H9 (cell line): ENCODE measurements at regions not wholly inside any gene's neighbourhood (a gene's known extent, or its start where the extent isn't known, plus 50 kb on each side); places are given as distances from the start of the nearest gene placed in this dataset.
A peak's percentile ranks its signal among the peaks of the same experiment; 100 is the strongest.

ENCODE experiments used
- DNase-seq: peaks from one replicate; pipeline ENCODE4 v3.0.0-alpha.2; 2017
- H2AFZ ChIP-seq: one replicate; pipeline ENCODE4 v1.6.1; 2013; ENCODE audit warnings: mild to moderate bottlenecking, low read length, control low read depth, moderate library complexity
- H2AK5ac ChIP-seq: 2 replicates; pipeline ENCODE4 v1.6.1; 2013; ENCODE audit warnings: low read length, control low read depth, mixed read lengths; ENCODE audit not compliant: insufficient read length
- H2BK120ac ChIP-seq: one replicate; pipeline ENCODE4 v1.6.1; 2013; ENCODE audit warnings: low read depth, mild to moderate bottlenecking, low read length, control low read depth, inconsistent platforms; ENCODE audit not compliant: poor library complexity, severe bottlenecking
- H2BK12ac ChIP-seq: 2 replicates; pipeline ENCODE4 v1.6.1; 2013; ENCODE audit warnings: low read length, control low read depth, mixed read lengths, low read depth; ENCODE audit not compliant: insufficient read length
- H2BK15ac ChIP-seq: 2 replicates; pipeline ENCODE4 v1.6.1; 2013; ENCODE audit warnings: low read depth, low read length, control low read depth
- H2BK20ac ChIP-seq: one replicate; pipeline ENCODE4 v1.6.1; 2013; ENCODE audit warnings: low read depth, mild to moderate bottlenecking, low read length, control low read depth, inconsistent platforms; ENCODE audit not compliant: poor library complexity, severe bottlenecking
- H2BK5ac ChIP-seq: 2 replicates; pipeline ENCODE4 v1.6.1; 2013; ENCODE audit warnings: low read length, control low read depth, mixed read lengths; ENCODE audit not compliant: insufficient read length
- H3K14ac ChIP-seq: 2 replicates; pipeline ENCODE4 v1.6.1; 2013; ENCODE audit warnings: low read length, control low read depth; ENCODE audit not compliant: insufficient read depth
- H3K18ac ChIP-seq: 2 replicates; pipeline ENCODE4 v1.6.1; 2013; ENCODE audit warnings: low read depth, mild to moderate bottlenecking, mixed read lengths, low read length, control low read depth; ENCODE audit not compliant: insufficient read length
- H3K23ac ChIP-seq: 2 replicates; pipeline ENCODE4 v1.6.1; 2013; ENCODE audit warnings: low read length, control low read depth, mixed read lengths, low read depth; ENCODE audit not compliant: insufficient read length
- H3K23me2 ChIP-seq: 2 replicates; pipeline ENCODE4 v1.6.1; 2013; ENCODE audit warnings: low read depth, mild to moderate bottlenecking, mixed read lengths, low read length, control low read depth; ENCODE audit not compliant: insufficient read length, poor library complexity, severe bottlenecking
- H3K27ac ChIP-seq: 2 replicates; pipeline ENCODE4 v1.5.1; 2013; ENCODE audit warnings: low read length, control low read depth, mixed read lengths, low read depth; ENCODE audit not compliant: insufficient read length
- H3K27me3 ChIP-seq: 2 replicates; pipeline ENCODE4 v1.6.1; 2013; ENCODE audit warnings: low read length, control low read depth, inconsistent platforms; ENCODE audit not compliant: insufficient read depth
- H3K4ac ChIP-seq: 2 replicates; pipeline ENCODE4 v1.6.1; 2013; ENCODE audit warnings: low read depth, mild to moderate bottlenecking, control low read depth, inconsistent platforms, low read length, moderate library complexity
- H3K4me1 ChIP-seq: 2 replicates; pipeline ENCODE4 v1.6.1; 2013; ENCODE audit warnings: low read length, control low read depth, inconsistent platforms; ENCODE audit not compliant: insufficient read depth
- H3K4me2 ChIP-seq: 2 replicates; pipeline ENCODE4 v1.6.1; 2013; ENCODE audit warnings: low read length, control low read depth, mixed read lengths; ENCODE audit not compliant: insufficient read length, insufficient read depth
- H3K56ac ChIP-seq: 2 replicates; pipeline ENCODE4 v1.6.1; 2013; ENCODE audit warnings: low read depth, mild to moderate bottlenecking, mixed read lengths, low read length, control low read depth; ENCODE audit not compliant: insufficient read length
- H3K79me1 ChIP-seq: 2 replicates; pipeline ENCODE4 v1.6.1; 2013; ENCODE audit warnings: low read depth, mild to moderate bottlenecking, moderate library complexity, low read length, control low read depth, inconsistent platforms; ENCODE audit not compliant: insufficient read depth, poor library complexity, severe bottlenecking
- H3K79me2 ChIP-seq: 2 replicates; pipeline ENCODE4 v1.6.1; 2013; ENCODE audit warnings: low read length, control low read depth, inconsistent platforms; ENCODE audit not compliant: insufficient read depth
- H3K9ac ChIP-seq: 2 replicates; pipeline ENCODE4 v1.6.1; 2013; ENCODE audit warnings: low read length, control low read depth, mixed read lengths; ENCODE audit not compliant: insufficient read length; ENCODE audit errors: extremely low read depth
- H3K9me3 ChIP-seq: one replicate; pipeline ENCODE4 v1.6.1; 2013; ENCODE audit warnings: low read depth, low read length, inconsistent platforms; ENCODE audit not compliant: control insufficient read depth
- H3T11ph ChIP-seq: one replicate; pipeline ENCODE4 v1.6.1; 2013; ENCODE audit warnings: mild to moderate bottlenecking, low read length, control low read depth, inconsistent platforms
- H4K20me1 ChIP-seq: one replicate; pipeline ENCODE4 v1.6.1; 2013; ENCODE audit not compliant: control insufficient read depth, insufficient read length, insufficient read depth
- H4K5ac ChIP-seq: 2 replicates; pipeline ENCODE4 v1.6.1; 2013; ENCODE audit warnings: low read depth, mild to moderate bottlenecking, mixed read lengths, low read length, control low read depth; ENCODE audit not compliant: insufficient read length
- H4K8ac ChIP-seq: replicated peaks from 2 replicates; pipeline ENCODE4 v1.6.1; 2013; ENCODE audit warnings: low read length, control low read depth, mixed read lengths, low read depth; ENCODE audit not compliant: insufficient read length
- H4K91ac ChIP-seq: 2 replicates; pipeline ENCODE4 v1.6.1; 2013; ENCODE audit warnings: low read depth, mild to moderate bottlenecking, moderate library complexity, mixed read lengths, low read length, control low read depth; ENCODE audit not compliant: insufficient read length
- H3K27ac Mint-ChIP-seq, 3 experiments: 2 replicates in 2 of 3; 3 replicates in 1 of 3; pipeline ENCODE4 v1.8.0; 2020 to 2021; ENCODE audit warnings: mixed read lengths in 3 of 3, mild to moderate bottlenecking in 1 of 3, moderate library complexity in 1 of 3
- H3K27me3 Mint-ChIP-seq: 2 replicates; pipeline ENCODE4 v1.8.0; 2021; ENCODE audit warnings: low read depth, mild to moderate bottlenecking, moderate library complexity, mixed read lengths
- H3K36me3 Mint-ChIP-seq, 3 experiments: 2 replicates in 2 of 3; 3 replicates in 1 of 3; pipeline ENCODE4 v1.8.0; 2020 to 2021; ENCODE audit warnings: low read depth in 3 of 3, mixed read lengths in 3 of 3; ENCODE audit not compliant: insufficient read depth in 1 of 3
- H3K4me1 Mint-ChIP-seq, 2 experiments: 2 replicates each; pipeline ENCODE4 v1.8.0; 2020; ENCODE audit warnings: mixed read lengths in 2 of 2
- H3K4me3 Mint-ChIP-seq, 2 experiments: 2 replicates in 1 of 2; 3 replicates in 1 of 2; pipeline ENCODE4 v1.8.0; 2020 to 2021; ENCODE audit warnings: mild to moderate bottlenecking in 2 of 2, mixed read lengths in 2 of 2, moderate library complexity in 1 of 2
- H3K9me3 Mint-ChIP-seq, 2 experiments: 2 replicates in 1 of 2; 3 replicates in 1 of 2; pipeline ENCODE4 v1.8.0; 2020; ENCODE audit warnings: mild to moderate bottlenecking in 2 of 2, mixed read lengths in 2 of 2, moderate library complexity in 1 of 2
- CTCF ChIP-seq: fragments of 200-600 bp; sonication (generic); conservative IDR thresholded peaks from 3 replicates; pipeline ENCODE4 v1.8.0; 2021; ENCODE audit warnings: antibody characterized with exemption, mild to moderate bottlenecking
- WGBS: extraction: QIAGEN DNeasy Blood & Tissue Kit; methylation state at CpG from one replicate; pipeline ENCODE4 v1.1.7; 2013; ENCODE audit warnings: missing lambda C conversion rate, low lambda C conversion rate, mixed read lengths; ENCODE audit not compliant: insufficient read length; ENCODE audit errors: extremely low coverage; 5-methylcytosine and 5-hydroxymethylcytosine counted together

DNA sequence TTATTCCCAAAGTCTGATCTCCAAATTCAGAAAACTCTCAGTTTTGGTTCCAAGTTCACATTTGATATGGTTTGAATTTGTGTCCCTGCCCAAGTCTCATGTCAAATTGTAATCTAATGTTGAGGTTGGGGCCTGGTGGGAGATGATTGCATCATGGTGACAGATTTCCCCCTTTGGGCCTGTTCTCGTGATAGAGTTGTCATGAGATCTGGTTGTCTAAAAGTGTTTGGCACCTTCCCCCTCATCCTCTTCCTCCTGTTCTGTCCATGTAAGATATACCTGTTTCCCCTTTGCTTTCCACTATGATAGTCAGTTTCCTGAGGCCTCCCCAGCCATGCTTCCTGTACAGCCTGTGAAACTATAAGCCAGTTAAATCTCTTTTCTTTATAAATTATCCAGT, 138.6 kb downstream of the ARL4A start:
- no peaks in the 10 kb centered on the region for H3K79me1 ChIP-seq
- H3K4me1 ChIP-seq: no peaks in the 10 kb centered on the region; the same call in 1 of the 2 replicates
- H4K8ac ChIP-seq: no peak overlapping the region
- H3K9ac ChIP-seq: no peak overlapping the region
- WGBS: no CpG with 5 or more reads among the region's 1 CpG
- H3K14ac ChIP-seq: no peak overlapping the region
- no peak overlapping the region for H2BK12ac ChIP-seq
- H2BK15ac ChIP-seq: no peak overlapping the region
- Mint-ChIP-seq H3K27ac (peak overlapping the region in 2 of 3 experiments; percentile 10 to 59; a peak in 3 of 7 replicates), H3K4me1 (peaks cover 16 to 18% of the 10 kb centered on the region in 2 experiments), H3K4me3 (no peak overlapping the region), H3K9me3 (peaks cover 18 to 20% of the 10 kb centered on the region in 2 experiments; a peak in 4 of 5 replicates), H3K27me3 (no peaks in the 10 kb centered on the region), H3K36me3 (peaks cover 0 to 24% (median 15%) of the 10 kb centered on the region in 3 experiments; a peak in 5 of 7 replicates)
- H3K27ac ChIP-seq: no peak overlapping the region
- H2BK20ac ChIP-seq: no peak overlapping the region
- H3K23me2 ChIP-seq: no peaks in the 10 kb centered on the region
- no peaks in the 10 kb centered on the region for H4K20me1 ChIP-seq
- H3K4ac ChIP-seq: no peak overlapping the region
- no peak overlapping the region for H3K18ac ChIP-seq
- TF ChIP-seq CTCF: no peak
- H3K4me2 ChIP-seq: no peak overlapping the region
- no peak overlapping the region for H4K5ac ChIP-seq
- no peak overlapping the region for H3K23ac ChIP-seq
- no peaks in the 10 kb centered on the region for H3K79me2 ChIP-seq
- H2BK5ac ChIP-seq: no peak overlapping the region
- no peaks in the 10 kb centered on the region for H3K27me3 ChIP-seq
- no peak overlapping the region for H4K91ac ChIP-seq
- no peak overlapping the region for H2AK5ac ChIP-seq
- no peak for DNase-seq
- H2BK120ac ChIP-seq: no peak overlapping the region
- H3T11ph ChIP-seq: no peak overlapping the region
- H3K9me3 ChIP-seq: no peaks in the 10 kb centered on the region
- peak overlapping the region; percentile 22 for H2AFZ ChIP-seq
- no peak overlapping the region for H3K56ac ChIP-seq
